Endodermal cell (in vitro differentiated cells): ENCODE measurements at regions not wholly inside any gene's neighbourhood (a gene's known extent, or its start where the extent isn't known, plus 50 kb on each side); places are given as distances from the start of the nearest gene placed in this dataset.

Source experiments
- DNase-seq: peaks from one replicate; pipeline ENCODE4 v3.0.0-alpha.2; 2017
- H3K27ac ChIP-seq: 2 replicates; pipeline ENCODE4 v1.5.1; 2013; ENCODE audit warnings: mild to moderate bottlenecking, low read depth, low read length, moderate library complexity
- H3K27me3 ChIP-seq: 2 replicates; pipeline ENCODE4 v1.6.1; 2013; ENCODE audit warnings: mild to moderate bottlenecking, low read length, moderate library complexity; ENCODE audit not compliant: insufficient read depth, control insufficient read depth, poor library complexity, severe bottlenecking
- H3K36me3 ChIP-seq: 2 replicates; pipeline ENCODE4 v1.7.0; 2013; ENCODE audit warnings: mild to moderate bottlenecking, low read length, moderate library complexity; ENCODE audit not compliant: control insufficient read depth, insufficient read depth
- H3K4me1 ChIP-seq: one replicate; pipeline ENCODE4 v1.7.0; 2013; ENCODE audit warnings: low read length; ENCODE audit not compliant: control insufficient read depth, insufficient read depth
- H3K4me3 ChIP-seq: 2 replicates; pipeline ENCODE4 v1.5.1; 2013; ENCODE audit warnings: mild to moderate bottlenecking, low read length, moderate library complexity
- H3K9ac ChIP-seq: 2 replicates; pipeline ENCODE4 v1.6.1; 2013; ENCODE audit warnings: mild to moderate bottlenecking, low read length, moderate library complexity; ENCODE audit not compliant: poor library complexity, severe bottlenecking; ENCODE audit errors: extremely low read depth
- H3K9me3 ChIP-seq: 2 replicates; pipeline ENCODE4 v1.6.1; 2013; ENCODE audit warnings: mild to moderate bottlenecking, low read length, moderate library complexity; ENCODE audit not compliant: control insufficient read depth
- H3K27ac Mint-ChIP-seq: 2 replicates; pipeline ENCODE4 v1.8.0; 2020; ENCODE audit warnings: mixed read lengths
- H3K27me3 Mint-ChIP-seq: 2 replicates; pipeline ENCODE4 v1.8.0; 2021; ENCODE audit warnings: mild to moderate bottlenecking, mixed read lengths; ENCODE audit not compliant: insufficient read depth
- H3K36me3 Mint-ChIP-seq: 2 replicates; pipeline ENCODE4 v1.8.0; 2020; ENCODE audit warnings: low read depth, mixed read lengths
- H3K4me1 Mint-ChIP-seq: 2 replicates; pipeline ENCODE4 v1.8.0; 2020; ENCODE audit warnings: mixed read lengths
- H3K4me3 Mint-ChIP-seq: 2 replicates; pipeline ENCODE4 v1.8.0; 2020; ENCODE audit warnings: mild to moderate bottlenecking, moderate library complexity, mixed read lengths
- H3K9me3 Mint-ChIP-seq: 2 replicates; pipeline ENCODE4 v1.8.0; 2020; ENCODE audit warnings: mild to moderate bottlenecking, mixed read lengths
- CTCF ChIP-seq: fragments of 200-600 bp; sonication (generic); conservative IDR thresholded peaks from 2 replicates; pipeline ENCODE4 v1.5.0; 2021; ENCODE audit warnings: antibody characterized with exemption, mild to moderate bottlenecking
- WGBS, 2 experiments: methylation state at CpG; one replicate each; pipeline versions ENCODE4 v1.1.5 to v1.1.7; 2013; ENCODE audit warnings: missing lambda C conversion rate in 2 of 2, mixed read lengths in 1 of 2; ENCODE audit not compliant: insufficient coverage in 1 of 2, insufficient read length in 1 of 2; 5-methylcytosine and 5-hydroxymethylcytosine counted together

DNA sequence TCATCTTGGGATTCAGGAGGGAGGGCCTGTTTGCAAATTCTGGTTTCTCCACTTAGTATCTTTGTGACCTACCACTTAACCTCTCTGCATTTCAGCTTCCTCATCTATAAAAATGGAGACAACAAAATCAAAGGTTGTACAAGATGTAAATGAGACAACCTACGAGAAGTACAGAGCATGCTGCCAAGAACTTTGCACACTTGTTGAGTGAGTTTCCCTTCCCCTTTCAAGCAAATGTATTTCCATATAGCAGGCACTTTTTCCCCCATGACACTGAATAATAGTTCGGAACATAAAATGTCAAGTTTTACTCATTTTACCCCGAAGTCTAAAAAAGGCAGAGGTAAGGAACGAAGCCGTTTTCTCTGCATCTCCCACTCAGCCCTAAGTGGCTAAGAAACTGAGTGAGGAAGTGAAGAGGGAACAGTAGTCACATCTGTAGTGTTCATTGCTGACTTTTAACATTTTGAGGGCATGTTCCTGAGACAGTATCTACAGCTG lies 159.0 kb downstream of the TLE1 start:
- peaks cover 15% of the 10 kb centered on the region for H3K4me1 Mint-ChIP-seq
- H3K4me1 ChIP-seq = peaks cover 4% of the 10 kb centered on the region
- H3K9me3 Mint-ChIP-seq = no peaks in the 10 kb centered on the region
- no peaks in the 10 kb centered on the region for H3K9me3 ChIP-seq
- peaks cover 10% of the 10 kb centered on the region for H3K27me3 Mint-ChIP-seq
- H3K36me3 ChIP-seq = no peaks in the 10 kb centered on the region
- no peak overlapping the region for H3K9ac ChIP-seq
- no peak for DNase-seq
- TF ChIP-seq CTCF = no peak
- no peak overlapping the region for H3K27ac Mint-ChIP-seq
- no peaks in the 10 kb centered on the region for H3K27me3 ChIP-seq
- no peak overlapping the region for H3K4me3 ChIP-seq
- WGBS, 2 experiments = 90 to 92% methylated on average over 1 to 5 of the region's 5 CpGs
- H3K4me3 Mint-ChIP-seq = no peak overlapping the region
- no peak overlapping the region for H3K27ac ChIP-seq
- no peaks in the 10 kb centered on the region for H3K36me3 Mint-ChIP-seq

DNA sequence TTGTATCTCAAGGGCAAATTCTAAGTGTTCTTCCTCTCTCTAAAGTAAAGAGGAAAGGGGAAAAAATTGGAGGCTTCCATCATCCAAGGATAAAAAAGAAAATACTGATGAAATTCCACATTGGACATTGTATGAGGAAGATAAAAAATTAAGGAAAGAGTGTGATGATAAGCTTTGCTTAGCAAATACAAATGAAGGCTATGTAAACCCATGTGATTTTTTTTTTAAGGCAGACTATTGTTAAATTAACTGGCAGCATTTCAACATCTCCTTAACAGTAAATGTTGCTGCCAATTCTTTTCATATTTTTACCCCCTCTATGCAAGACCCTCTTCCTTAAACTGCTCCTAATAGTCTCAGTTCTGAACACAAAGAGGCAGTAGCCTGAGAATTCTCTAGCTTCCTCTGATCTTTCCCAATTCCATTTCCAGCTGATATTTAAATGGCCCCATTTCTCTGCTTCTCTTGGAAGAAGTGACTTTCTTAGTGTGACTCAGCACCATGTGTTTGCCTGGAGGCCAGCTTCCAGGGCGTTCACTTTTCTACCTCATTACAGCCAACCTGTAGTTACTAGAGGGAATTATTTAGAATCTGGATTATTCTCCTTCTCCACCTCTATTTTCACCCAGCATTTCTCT lies 159.7 kb downstream of the TLE1 start:
- Mint-ChIP-seq H3K9me3 (no peaks in the 10 kb centered on the region), H3K27ac (no peak overlapping the region), H3K36me3 (no peaks in the 10 kb centered on the region), H3K4me1 (peaks cover 15% of the 10 kb centered on the region), H3K4me3 (no peak overlapping the region), H3K27me3 (peaks cover 10% of the 10 kb centered on the region)
- Histone ChIP-seq H3K9me3 (no peaks in the 10 kb centered on the region), H3K4me1 (peaks cover 1% of the 10 kb centered on the region), H3K27me3 (no peaks in the 10 kb centered on the region), H3K27ac (no peak overlapping the region), H3K4me3 (no peak overlapping the region), H3K36me3 (no peaks in the 10 kb centered on the region), H3K9ac (no peak overlapping the region)
- no peak for DNase-seq
- 40% methylated on average over 1 of the region's 1 CpG; no CpG with 5 or more reads in 1 of the 2 experiments for WGBS, 2 experiments
- TF ChIP-seq CTCF = no peak

DNA sequence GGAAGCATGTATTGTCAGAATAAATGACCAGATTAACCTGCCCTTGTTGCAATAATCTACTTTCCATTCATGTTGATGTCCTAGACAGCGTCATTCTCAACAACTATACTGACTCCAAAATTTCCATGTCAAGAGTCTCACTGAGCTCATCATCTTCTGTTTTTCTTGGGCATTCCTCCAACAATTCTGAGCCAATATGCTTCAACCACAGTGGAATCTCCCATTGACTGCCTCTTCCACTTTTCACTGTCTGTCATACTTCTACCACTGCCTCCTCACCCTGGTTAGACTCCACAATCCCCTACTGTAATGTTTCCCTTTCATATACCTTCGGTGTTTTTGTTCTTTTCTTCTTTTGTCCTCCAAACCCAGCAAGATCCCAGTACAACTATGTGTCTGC lies 162.8 kb downstream of the TLE1 start:
- H3K27ac Mint-ChIP-seq = no peak overlapping the region
- 89 to 92% methylated on average over 2 of the region's 2 CpGs for WGBS, 2 experiments
- DNase-seq = no peak
- H3K9ac ChIP-seq = no peak overlapping the region
- H3K9me3 Mint-ChIP-seq = no peaks in the 10 kb centered on the region
- TF ChIP-seq CTCF = no peak
- no peak overlapping the region for H3K4me3 ChIP-seq
- no peak overlapping the region for H3K4me3 Mint-ChIP-seq
- H3K36me3 Mint-ChIP-seq = no peaks in the 10 kb centered on the region
- no peaks in the 10 kb centered on the region for H3K27me3 ChIP-seq
- H3K36me3 ChIP-seq = no peaks in the 10 kb centered on the region
- peaks cover 4% of the 10 kb centered on the region for H3K4me1 ChIP-seq
- H3K4me1 Mint-ChIP-seq = peaks cover 16% of the 10 kb centered on the region
- no peak overlapping the region for H3K27ac ChIP-seq
- H3K9me3 ChIP-seq = no peaks in the 10 kb centered on the region
- peaks cover 10% of the 10 kb centered on the region for H3K27me3 Mint-ChIP-seq
